Upper lobe of right lung (tissue), 1 donor: ENCODE measurements at regions not wholly inside any gene's neighbourhood (a gene's known extent, or its start where the extent isn't known, plus 50 kb on each side); places are given as distances from the start of the nearest gene placed in this dataset.
"Not testable (repeated sequence)": the region's sequence is repeated elsewhere in the genome, so short reads cannot be mapped to it uniquely, and the experiment has no call there.

Source experiments
- ATAC-seq: fragments of 200-7000 bp; cut with Tn5 transposase; one replicate; pipeline ENCODE4 v1.9.1; 2020; ENCODE audit warnings: mild to moderate bottlenecking, moderate library complexity
- DNase-seq: peaks from one replicate; pipeline ENCODE4 v3.0.0-alpha.2; 2020
- H3K27ac ChIP-seq: fragments of 200-600 bp; one replicate; pipeline ENCODE4 v1.8.0; 2022
- H3K27me3 ChIP-seq: fragments of 200-600 bp; one replicate; pipeline ENCODE4 v1.8.0; 2022; ENCODE audit warnings: mild to moderate bottlenecking
- H3K36me3 ChIP-seq: fragments of 200-600 bp; one replicate; pipeline ENCODE4 v1.8.0; 2022
- H3K4me1 ChIP-seq: fragments of 200-600 bp; one replicate; pipeline ENCODE4 v1.8.0; 2022
- H3K4me3 ChIP-seq: fragments of 200-600 bp; one replicate; pipeline ENCODE4 v1.8.0; 2022; ENCODE audit warnings: mild to moderate bottlenecking
- H3K9me3 ChIP-seq: fragments of 200-600 bp; one replicate; pipeline ENCODE4 v1.8.0; 2022
- CTCF ChIP-seq: fragments of 200-600 bp; IDR thresholded peaks from one replicate; pipeline ENCODE4 v1.8.0; 2022; ENCODE audit warnings: antibody characterized with exemption
- intact Hi-C: fragments of 100-400 bp; cut with DNase I; formaldehyde crosslinking; loops from one replicate; pipeline ENCODE4 v1.11.0; 2022
- donor health status: DM: no; HTN: yes; CAD: no; lungs with severe emphysema.

- Histone ChIP-seq H3K9me3 (no peaks in the 10 kb centered on the region), H3K27me3 (no peaks in the 10 kb centered on the region), H3K4me1 (peaks cover 12% of the 10 kb centered on the region), H3K27ac (no peak overlapping the region), H3K36me3 (no peaks in the 10 kb centered on the region), H3K4me3 (no peak overlapping the region)
- DNase-seq, result no peak
- no peak for TF ChIP-seq CTCF
- intact Hi-C loops, result no loop called here
- ATAC-seq, result no peak
Measured at GRCh38 chr5:42875211-42875610, 63.5 kb upstream of the SELENOP start.

- no peak for TF ChIP-seq CTCF
- H3K9me3 ChIP-seq, result no peaks in the 10 kb centered on the region
- H3K4me1 ChIP-seq, result peaks cover 12% of the 10 kb centered on the region
- no peaks in the 10 kb centered on the region for H3K36me3 ChIP-seq
- no peaks in the 10 kb centered on the region for H3K27me3 ChIP-seq
- ATAC-seq (no peak), DNase-seq (no peak)
- H3K4me3 ChIP-seq, result no peak overlapping the region
- H3K27ac ChIP-seq, result no peak overlapping the region
- intact Hi-C loops, result no loop called here
Measured at GRCh38 chr5:42874621-42875198, 63.0 kb upstream of the SELENOP start.

GRCh38 chr5:42872865-42873264 is 61.2 kb upstream of the SELENOP start:
- Histone ChIP-seq H3K27ac (no peak overlapping the region), H3K4me3 (no peak overlapping the region), H3K36me3 (no peaks in the 10 kb centered on the region), H3K9me3 (no peaks in the 10 kb centered on the region), H3K27me3 (no peaks in the 10 kb centered on the region), H3K4me1 (peaks cover 2% of the 10 kb centered on the region)
- ATAC-seq (no peak), DNase-seq (no peak)
- no peak for TF ChIP-seq CTCF
- intact Hi-C loops, result no loop called here

- H3K4me1 ChIP-seq, result no peaks in the 10 kb centered on the region
- no peak overlapping the region for H3K4me3 ChIP-seq
- TF ChIP-seq CTCF, result no peak
- DNase-seq (no peak), ATAC-seq (no peak)
- no peaks in the 10 kb centered on the region for H3K36me3 ChIP-seq
- no peaks in the 10 kb centered on the region for H3K27me3 ChIP-seq
- intact Hi-C loops, result no loop called here
- no peaks in the 10 kb centered on the region for H3K9me3 ChIP-seq
- no peak overlapping the region for H3K27ac ChIP-seq
Measured at GRCh38 chr5:42870882-42871418, 59.3 kb upstream of the SELENOP start.

GRCh38 chr5:42868417-42868816 is 56.7 kb upstream of the SELENOP start:
- H3K36me3 ChIP-seq, H3K4me3 ChIP-seq, intact Hi-C loops, DNase-seq, H3K4me1 ChIP-seq, H3K27me3 ChIP-seq, H3K9me3 ChIP-seq, H3K27ac ChIP-seq, ATAC-seq: not testable (repeated sequence)

- H3K4me3 ChIP-seq, ATAC-seq, H3K4me1 ChIP-seq, H3K36me3 ChIP-seq, H3K27me3 ChIP-seq, intact Hi-C loops, DNase-seq, H3K9me3 ChIP-seq, H3K27ac ChIP-seq: not testable (repeated sequence)
Measured at GRCh38 chr5:42864749-42865148, 53.1 kb upstream of the SELENOP start.
